Left cardiac atrium (tissue), 4 donors: ENCODE measurements at regions not wholly inside any gene's neighbourhood (a gene's known extent, or its start where the extent isn't known, plus 50 kb on each side); places are given as distances from the start of the nearest gene placed in this dataset.
"Not testable (repeated sequence)": the region's sequence is repeated elsewhere in the genome, so short reads cannot be mapped to it uniquely, and the experiment has no call there.

Experiments used
- ATAC-seq, 2 donors: fragments of 200-7000 bp; cut with Tn5 transposase; one replicate each; pipeline ENCODE4 v1.9.1; 2020; ENCODE audit warnings: mild to moderate bottlenecking in 2 of 2, moderate library complexity in 2 of 2
- DNase-seq: peaks from one replicate; pipeline ENCODE4 v3.0.0-alpha.2; 2020
- intact Hi-C, 2 donors: fragments of 100-400 bp; cut with DNase I; formaldehyde crosslinking; loops; one replicate each; pipeline versions ENCODE4 v1.14.1 to v1.15.1; 2022 to 2023
- donor health status: DM: no; HTN: yes; CAD: no.
- donor health status: DM: no; HTN: yes; CAD: no; lungs with severe emphysema.
- donor health status: DM: yes; HTN: yes; CAD: no.
- donor health status: Dilated cardiomyopathy.

DNA sequence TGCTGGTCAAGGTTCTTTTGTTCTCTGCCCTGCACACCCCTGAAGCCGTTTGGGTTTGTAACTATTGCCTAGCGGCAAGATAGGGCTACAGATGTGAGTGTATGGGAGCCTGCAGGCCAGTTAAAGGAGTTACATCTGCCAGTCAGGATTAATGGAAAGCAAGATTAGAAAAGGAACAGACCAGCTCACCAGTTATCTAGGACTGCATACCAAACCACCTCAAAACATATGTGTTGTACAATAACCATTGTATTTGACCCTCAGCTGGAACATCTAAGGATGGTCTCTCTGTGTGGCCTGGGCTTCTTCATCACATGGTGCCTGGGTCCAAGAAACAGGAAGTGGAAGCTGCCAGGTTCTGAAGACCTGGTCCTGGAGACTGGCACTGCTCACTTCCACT is 52.5 kb upstream of the FBXO28 start:
- DNase-seq (no peak), ATAC-seq (no peak)
- intact Hi-C loops: no loop called here

- ATAC-seq (no peak), DNase-seq (no peak)
- intact Hi-C loops: no loop called here
Observed at GRCh38 chr1:224059897-224060427, 53.9 kb upstream of the FBXO28 start.

GRCh38 chr1:224058303-224058702 is 55.6 kb upstream of the FBXO28 start:
- intact Hi-C loops: no loop called here

DNA sequence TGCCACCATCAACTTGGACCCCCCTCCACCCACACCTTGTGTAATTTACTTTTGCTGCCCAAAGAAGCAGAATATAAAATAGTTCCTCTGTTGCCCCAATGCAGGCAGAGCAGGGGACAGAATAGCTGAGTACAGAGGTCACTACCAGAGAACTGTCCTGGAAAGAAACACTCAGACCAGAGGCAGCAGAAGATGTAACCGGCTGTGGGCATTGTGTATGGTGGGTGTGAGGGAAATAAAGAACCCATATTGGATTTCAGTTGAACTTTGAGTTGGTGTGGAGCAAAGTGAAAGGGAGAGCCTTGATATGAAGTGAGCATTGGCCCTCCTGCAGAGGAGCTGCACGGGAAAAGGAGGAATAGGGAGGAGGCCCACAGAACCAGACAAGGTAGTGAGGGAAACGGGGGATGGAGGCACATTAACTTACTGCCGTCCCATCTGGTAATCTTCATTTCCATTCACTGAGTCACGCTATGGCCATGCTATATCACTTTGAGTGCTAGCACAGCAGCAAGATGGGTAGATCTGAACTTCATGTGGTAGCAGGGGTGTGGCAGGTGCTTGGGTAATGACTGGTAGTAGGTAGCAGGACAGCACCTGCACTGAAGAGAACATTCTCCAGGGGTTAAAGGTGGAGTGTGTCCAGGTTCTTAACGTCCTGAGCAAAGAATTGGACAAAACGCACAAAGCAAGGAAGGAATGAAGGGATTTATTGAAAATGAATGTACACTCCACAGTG is 56.3 kb upstream of the FBXO28 start:
- no peak for DNase-seq
- intact Hi-C loops: no loop called here
- ATAC-seq: no peak

More at GRCh38 chr1:224058303-224058702, 55.6 kb upstream of the FBXO28 start:
- no peak for ATAC-seq
- DNase-seq: no peak

DNA sequence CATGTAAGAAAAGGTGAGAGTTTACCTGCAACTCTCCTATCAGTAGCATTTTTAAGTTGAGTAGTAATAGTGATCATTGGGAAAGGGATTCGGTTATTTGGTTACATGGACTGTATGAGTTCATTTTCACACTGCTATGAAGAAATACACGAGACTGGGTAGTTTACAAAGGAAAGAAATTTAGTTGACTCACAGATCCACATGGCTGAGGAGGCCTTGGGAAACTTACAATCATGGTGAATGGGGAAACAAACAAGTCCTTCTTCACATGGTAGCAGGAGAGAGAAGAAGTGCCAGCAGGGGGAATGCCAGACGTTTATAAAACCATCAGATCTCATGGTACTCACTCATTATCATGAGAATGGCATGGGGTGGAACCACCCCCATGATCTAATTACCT is 59.3 kb upstream of the FBXO28 start:
- no peak for DNase-seq
- intact Hi-C loops: loop anchor here in 1 of 2 donors (5.0 kb wide), 1 partner anchor 357 kb away; no protein-coding TSS in a partner anchor
- ATAC-seq: no peak

GRCh38 chr1:224054012-224054411 is 59.9 kb upstream of the FBXO28 start:
- no peak for ATAC-seq
- DNase-seq: no peak
- intact Hi-C loops: loop anchor here in 1 of 2 donors (5.0 kb wide), 1 partner anchor 357 kb away; no protein-coding TSS in a partner anchor

DNA sequence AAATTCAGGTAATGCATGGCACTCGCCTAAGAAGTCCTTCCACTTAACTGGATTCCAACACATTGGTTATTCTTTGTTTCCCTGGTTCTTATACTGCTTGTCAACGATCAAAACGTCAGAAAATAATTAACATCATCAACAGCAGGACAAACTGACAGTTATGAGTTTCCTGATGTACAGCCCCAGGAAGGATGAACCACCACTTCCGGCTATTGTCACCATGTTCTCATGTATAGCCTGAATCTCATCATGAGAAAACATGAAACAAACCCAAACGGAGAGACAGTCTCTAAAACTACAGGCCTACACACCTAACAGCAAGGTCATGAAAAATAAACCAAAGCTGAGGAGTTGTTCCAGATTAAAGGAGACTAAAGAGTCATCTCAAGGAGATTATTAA is 60.5 kb upstream of the FBXO28 start:
- DNase-seq (no peak), ATAC-seq (no peak)
- intact Hi-C loops: loop anchor here in 1 of 2 donors (5.0 kb wide), 1 partner anchor 356 kb away; no protein-coding TSS in a partner anchor

GRCh38 chr1:224052772-224053171 is 61.1 kb upstream of the FBXO28 start:
- DNase-seq: no peak
- intact Hi-C loops: loop anchor here in 1 of 2 donors (5.0 kb wide), 1 partner anchor 355 kb away; no protein-coding TSS in a partner anchor
- ATAC-seq: no peak

DNA sequence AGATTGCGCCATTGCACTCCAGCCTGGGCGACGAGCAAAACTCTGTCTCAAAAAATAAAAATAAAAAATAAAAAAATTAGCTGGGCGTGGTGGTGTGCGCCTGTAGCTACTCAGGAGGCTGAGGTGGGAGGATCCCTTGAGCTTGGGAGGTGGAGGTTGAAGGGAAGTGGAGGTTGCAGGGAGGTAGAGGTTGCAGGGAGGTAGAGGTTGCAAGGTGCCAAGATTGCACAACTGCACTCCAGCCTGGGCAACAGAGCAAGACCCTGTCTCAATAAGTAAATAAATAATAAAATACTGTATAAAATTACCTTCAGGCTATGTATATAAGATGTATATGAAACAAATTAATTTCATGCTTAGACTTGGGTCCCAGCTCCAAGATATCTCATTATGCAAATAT is 62.1 kb upstream of the FBXO28 start:
- not testable (repeated sequence) for DNase-seq, ATAC-seq
- intact Hi-C loops: loop anchor here in 1 of 2 donors (5.0 kb wide), 1 partner anchor 354 kb away; no protein-coding TSS in a partner anchor

DNA sequence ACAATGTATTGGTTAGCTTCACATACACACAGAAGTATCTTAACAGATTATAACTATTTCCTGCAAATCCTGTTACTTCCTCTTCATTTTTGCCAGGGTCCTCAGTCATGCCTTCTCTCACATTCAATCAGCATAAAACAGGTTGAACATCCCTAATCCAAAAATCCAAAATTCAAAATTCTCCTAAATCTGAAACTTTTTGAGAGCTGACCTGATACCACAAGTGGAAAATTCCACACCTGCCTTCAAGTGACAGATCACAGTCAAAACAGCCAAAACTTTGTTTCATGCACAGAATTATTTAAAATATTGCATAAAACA is 62.9 kb upstream of the FBXO28 start:
- intact Hi-C loops: loop anchor here in 1 of 2 donors (5.0 kb wide), 1 partner anchor 354 kb away; no protein-coding TSS in a partner anchor
- ATAC-seq (no peak), DNase-seq (no peak)

- no peak for ATAC-seq
- no peak for DNase-seq
- intact Hi-C loops: no loop called here
Observed at GRCh38 chr1:224047538-224047937, 66.4 kb upstream of the FBXO28 start.

GRCh38 chr1:224045556-224045955 is 68.4 kb upstream of the FBXO28 start:
- no peak for DNase-seq
- no peak for ATAC-seq
- intact Hi-C loops: no loop called here

GRCh38 chr1:224044420-224044819 is 69.5 kb upstream of the FBXO28 start:
- ATAC-seq: no peak
- intact Hi-C loops: no loop called here
- no peak for DNase-seq

- ATAC-seq (no peak), DNase-seq (no peak)
- intact Hi-C loops: no loop called here
Observed at GRCh38 chr1:224042557-224043118, 71.3 kb upstream of the FBXO28 start.

GRCh38 chr1:224041032-224041431 is 72.9 kb upstream of the FBXO28 start:
- no peak for ATAC-seq

DNA sequence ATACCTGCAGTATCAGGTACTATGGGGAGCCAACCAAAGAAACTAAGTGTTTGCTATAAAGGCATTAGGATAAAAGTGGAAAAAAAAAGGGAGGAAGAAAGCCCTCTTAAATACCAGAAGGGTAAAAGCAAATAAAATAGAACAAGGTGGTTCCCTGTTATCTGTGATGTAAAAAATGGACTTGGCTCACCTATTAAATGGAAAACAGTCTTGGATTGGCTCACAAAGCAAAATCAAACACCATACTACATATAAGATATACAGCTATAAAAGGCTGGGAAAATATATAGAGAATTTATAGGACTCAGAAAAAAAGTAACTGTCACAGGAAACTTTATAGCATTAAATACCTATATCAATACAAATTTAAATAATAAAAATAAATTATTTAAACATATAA is 73.5 kb upstream of the FBXO28 start:
- DNase-seq, ATAC-seq, intact Hi-C loops: not testable (repeated sequence)

More at GRCh38 chr1:224041032-224041431, 72.9 kb upstream of the FBXO28 start:
- intact Hi-C loops: no loop called here
- no peak for DNase-seq

DNA sequence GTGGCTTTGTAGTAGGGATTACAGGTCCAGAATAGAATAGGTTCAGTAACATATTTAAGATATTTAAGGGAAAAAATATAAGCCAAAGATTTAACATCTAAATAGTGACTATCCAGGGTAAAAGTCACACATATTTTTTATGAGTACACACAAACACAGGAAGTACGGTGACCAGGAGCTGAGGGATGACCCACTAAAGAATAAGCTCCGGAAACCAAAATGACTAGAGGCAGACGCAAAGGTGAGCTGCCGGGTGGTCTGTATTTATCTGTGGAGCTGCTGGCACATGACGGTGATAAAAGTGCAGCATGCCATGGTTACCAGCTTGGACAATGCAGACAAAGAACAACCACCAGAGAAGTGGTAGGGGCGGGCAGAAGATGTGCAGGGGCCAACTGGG is 73.9 kb upstream of the FBXO28 start:
- intact Hi-C loops, ATAC-seq, DNase-seq: not testable (repeated sequence)

GRCh38 chr1:224038832-224039231 is 75.1 kb upstream of the FBXO28 start:
- intact Hi-C loops, DNase-seq, ATAC-seq: not testable (repeated sequence)

GRCh38 chr1:224037362-224037761 is 76.5 kb upstream of the FBXO28 start:
- DNase-seq, intact Hi-C loops, ATAC-seq: not testable (repeated sequence)

GRCh38 chr1:224032608-224033276 is 81.2 kb upstream of the FBXO28 start:
- intact Hi-C loops, DNase-seq: not testable (repeated sequence)
- ATAC-seq: peak in 1 of 2 donors; percentile 19
